Prostate gland (tissue), 2 donors: ENCODE measurements at regions not wholly inside any gene's neighbourhood (a gene's known extent, or its start where the extent isn't known, plus 50 kb on each side); places are given as distances from the start of the nearest gene placed in this dataset.

Experiments
- CTCF ChIP-seq, 4 experiments: fragments of 200-600 bp in 2 of 4; fragments of 450-650 bp in 2 of 4; sonication (generic) in 2 of 4; IDR thresholded peaks; 1 replicate in 3 of 4; 2 replicates in 1 of 4; pipeline ENCODE4 v1.5.1; 2016 to 2019; ENCODE audit warnings: antibody characterized with exemption in 4 of 4, mild to moderate bottlenecking in 2 of 4, moderate library complexity in 2 of 4
- POLR2A ChIP-seq: fragments of 450-650 bp; IDR thresholded peaks from one replicate; pipeline ENCODE4 v1.6.1; 2016; ENCODE audit warnings: antibody characterized with exemption, mild to moderate bottlenecking

DNA sequence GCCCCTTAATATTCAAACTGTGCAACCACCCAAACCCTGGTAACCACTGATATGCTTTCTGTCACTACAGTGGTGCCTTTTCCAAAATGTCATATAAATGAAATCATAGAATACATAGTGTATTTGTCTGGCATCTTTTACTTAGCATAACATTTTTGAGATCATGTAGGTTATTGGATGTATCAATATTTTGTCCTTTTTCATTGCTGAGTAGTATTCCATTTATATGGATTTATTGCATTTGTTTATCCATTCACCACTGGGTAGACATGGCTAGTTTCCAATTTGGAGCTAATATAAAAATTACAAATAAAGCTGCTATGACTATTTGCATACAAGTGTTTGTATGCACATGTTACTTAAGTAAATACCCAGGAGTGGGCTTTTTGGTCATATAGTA is 121.6 kb downstream of the TMEM144 start:
- TF ChIP-seq CTCF (IDR thresholded peaks at IDR 0.05) (no peak), POLR2A (no peak)
